GM12878 (cell line): ENCODE measurements at regions not wholly inside any gene's neighbourhood (a gene's known extent, or its start where the extent isn't known, plus 50 kb on each side); places are given as distances from the start of the nearest gene placed in this dataset.

Experiments used
- ATAC-seq: fragments of 200-7000 bp; cut with Tn5 transposase; 3 replicates; pipeline ENCODE4 v1.9.1; 2020; ENCODE audit warnings: mild to moderate bottlenecking, moderate library complexity
- BruUV-seq: library from RNA; stranded (reverse); fragments of 400-500 nt; replicated peaks from 2 replicates; lab custom pipeline; 2021; lab: Mats Ljungman, UMichigan
- CTCF ChIA-PET: fragments of 300-600 bp; sonication (Branson Sonifier 250); formaldehyde crosslinking; extraction: SDS; loops from one replicate; lab custom pipeline; 2021; ENCODE audit warnings: inconsistent platforms; lab: Yijun Ruan, JAX
- POLR2A ChIA-PET: fragments of 350-600 bp; formaldehyde crosslinking; extraction: SDS; loops from one replicate; lab custom pipeline; 2021; ENCODE audit warnings: inconsistent platforms; lab: Charles Lee
- RAD21 ChIA-PET: fragments of 300-600 bp; sonication (Branson Sonifier 250); formaldehyde crosslinking; loops from one replicate; lab custom pipeline; 2023; ENCODE audit warnings: antibody characterized with exemption; ENCODE audit not compliant: unreplicated experiment; lab: Charles Lee
- SMC1A ChIA-PET: fragments of 300-600 bp; sonication (Branson Sonifier 250); formaldehyde crosslinking; loops from one replicate; lab custom pipeline; 2023; ENCODE audit not compliant: unreplicated experiment, uncharacterized antibody; lab: Charles Lee
- DNase-seq: peaks from one replicate; pipeline ENCODE4 v3.0.0-alpha.2; 2011; ENCODE audit warnings: low read depth, low spot score
- FAIRE-seq: peaks from 3 replicates; lab custom pipeline; 2011; peaks lifted over from hg19 to GRCh38; lab: Jason Lieb, UNC
- H2AFZ ChIP-seq: 2 replicates; pipeline ENCODE4 v1.6.0; 2011; ENCODE audit warnings: low read depth, low read length, control low read depth; ENCODE audit not compliant: control insufficient read depth
- H3K27ac ChIP-seq: 2 replicates; pipeline ENCODE4 v1.5.1; 2011; ENCODE audit warnings: control low read depth; ENCODE audit not compliant: control insufficient read depth, insufficient read depth
- H3K27me3 ChIP-seq, 2 experiments: replicated peaks in 1 of 2; 2 replicates each; pipeline versions ENCODE4 v1.6.0 to v1.6.1; 2011; ENCODE audit warnings: low read length in 1 of 2; ENCODE audit not compliant: control insufficient read depth in 2 of 2, insufficient read depth in 2 of 2
- H3K36me3 ChIP-seq, 2 experiments: 2 replicates each; pipeline ENCODE4 v1.5.1; 2011; ENCODE audit warnings: low read length in 1 of 2; ENCODE audit not compliant: control insufficient read depth in 2 of 2, insufficient read depth in 2 of 2
- H3K4me1 ChIP-seq: 2 replicates; pipeline ENCODE4 v1.6.1; 2011; ENCODE audit warnings: mild to moderate bottlenecking, low read length, moderate library complexity, mixed read lengths; ENCODE audit not compliant: control insufficient read depth, insufficient read depth
- H3K4me2 ChIP-seq: 2 replicates; pipeline ENCODE4 v1.6.0; 2011; ENCODE audit warnings: control low read depth; ENCODE audit not compliant: control insufficient read depth, insufficient read depth
- H3K4me3 ChIP-seq: fragments of 200-600 bp; sonication (generic); 2 replicates; pipeline ENCODE4 v1.5.1; 2016
- H3K79me2 ChIP-seq: 2 replicates; pipeline ENCODE4 v1.6.0; 2011; ENCODE audit warnings: low read length; ENCODE audit not compliant: control insufficient read depth, insufficient read depth
- H3K9ac ChIP-seq: 2 replicates; pipeline ENCODE4 v1.8.0; 2011; ENCODE audit warnings: low read length, control low read depth, mixed read lengths; ENCODE audit not compliant: control insufficient read depth, insufficient read depth
- H3K9me3 ChIP-seq: replicated peaks from 3 replicates; pipeline ENCODE4 v1.5.1; 2011; ENCODE audit warnings: mild to moderate bottlenecking, low read length; ENCODE audit not compliant: control insufficient read depth, insufficient read depth
- H4K20me1 ChIP-seq: 2 replicates; pipeline ENCODE4 v1.6.0; 2011; ENCODE audit not compliant: control insufficient read depth, insufficient read depth
- ASH2L ChIP-seq: fragments of 300-600, 200-600 bp; sonication (generic); IDR thresholded peaks from 2 replicates; pipeline ENCODE4 v1.6.1; 2017; ENCODE audit warnings: low read depth, mild to moderate bottlenecking, borderline replicate concordance
- ATF2 ChIP-seq: IDR thresholded peaks from 2 replicates; pipeline ENCODE4 v1.6.1; 2012; ENCODE audit warnings: low read length, inconsistent platforms
- BCL11A ChIP-seq: IDR thresholded peaks from 2 replicates; pipeline ENCODE4 v1.6.1; 2011; ENCODE audit warnings: low read depth, low read length
- CBFB ChIP-seq: IDR thresholded peaks from 2 replicates; pipeline ENCODE4 v1.6.1; 2016; ENCODE audit warnings: antibody characterized with exemption, low read depth
- ELK1 ChIP-seq: IDR thresholded peaks from 2 replicates; pipeline ENCODE4 v1.6.1; 2012; ENCODE audit warnings: low read depth, low read length, improper control_type of control experiment
- FOS ChIP-seq: IDR thresholded peaks from 3 replicates; pipeline ENCODE4 v1.6.1; 2011; ENCODE audit warnings: borderline replicate concordance; ENCODE audit not compliant: insufficient read length; ENCODE audit errors: extremely low read depth
- GABPA ChIP-seq: IDR thresholded peaks from 2 replicates; pipeline ENCODE4 v1.6.1; 2014; ENCODE audit warnings: antibody characterized with exemption, low read depth, mild to moderate bottlenecking, inconsistent platforms
- HCFC1 ChIP-seq: fragments of 150-350 bp; IDR thresholded peaks from 2 replicates; pipeline ENCODE4 v1.6.1; 2014; ENCODE audit warnings: low read length
- HDAC2 ChIP-seq: fragments of 200-600 bp; sonication (generic); IDR thresholded peaks from 2 replicates; pipeline ENCODE4 v1.6.1; 2017
- JUND ChIP-seq: IDR thresholded peaks from 2 replicates; pipeline ENCODE4 v1.6.1; 2012; ENCODE audit warnings: low read depth, mild to moderate bottlenecking, low read length, improper control_type of control experiment, moderate library complexity
- MXI1 ChIP-seq: fragments of 150-350 bp; IDR thresholded peaks from 2 replicates; pipeline ENCODE4 v1.6.1; 2011; ENCODE audit warnings: low read depth, mild to moderate bottlenecking, inconsistent platforms, low read length, improper control_type of control experiment
- NFYA ChIP-seq: IDR thresholded peaks from 2 replicates; pipeline ENCODE4 v1.6.1; 2011; ENCODE audit warnings: low read depth, mild to moderate bottlenecking, low read length, improper control_type of control experiment, borderline replicate concordance
- NR2F1 ChIP-seq: fragments of 450-650 bp; conservative IDR thresholded peaks from 2 replicates; pipeline ENCODE4 v1.6.1; 2017; ENCODE audit warnings: mild to moderate bottlenecking
- RB1 ChIP-seq: fragments of 450-650 bp; formaldehyde crosslinking; IDR thresholded peaks from 2 replicates; pipeline ENCODE4 v1.6.1; 2017; ENCODE audit warnings: mild to moderate bottlenecking, borderline replicate concordance
- RBBP5 ChIP-seq: fragments of 200-600 bp; sonication (generic); conservative IDR thresholded peaks from 2 replicates; pipeline ENCODE4 v1.6.1; 2016
- RCOR1 ChIP-seq: conservative IDR thresholded peaks from 2 replicates; pipeline ENCODE4 v1.6.1; 2012; ENCODE audit warnings: low read depth, low read length, improper control_type of control experiment
- RFX5 ChIP-seq: IDR thresholded peaks from 2 replicates; pipeline ENCODE4 v1.6.1; 2011; ENCODE audit warnings: low read depth, low read length, improper control_type of control experiment
- SMAD5 ChIP-seq: IDR thresholded peaks from 2 replicates; pipeline ENCODE4 v1.6.1; 2016; ENCODE audit warnings: antibody characterized with exemption, low read depth
- SPI1 ChIP-seq: IDR thresholded peaks from 2 replicates; pipeline ENCODE4 v1.6.1; 2011; ENCODE audit warnings: low read depth, mild to moderate bottlenecking, low read length, moderate library complexity, borderline replicate concordance; ENCODE audit not compliant: insufficient read depth
- TBL1XR1 ChIP-seq: IDR thresholded peaks from 2 replicates; pipeline ENCODE4 v1.6.1; 2012; ENCODE audit warnings: low read depth, low read length, improper control_type of control experiment
- WGBS: methylation state at CpG from one replicate; pipeline ENCODE4 v1.1.6; 2016; ENCODE audit warnings: low lambda C conversion rate; ENCODE audit not compliant: insufficient replicate concordance, insufficient coverage; ENCODE audit errors: missing lambda C conversion rate; 5-methylcytosine and 5-hydroxymethylcytosine counted together
- in situ Hi-C: fragments of 300-500 bp; cut with MboI; formaldehyde crosslinking; loops from 9 replicates; pipeline ENCODE4 v1.14.3; 2018; ENCODE audit warnings: mixed read lengths
- intact Hi-C: fragments of 100-400 bp; cut with micrococcal nuclease; formaldehyde crosslinking; loops from one replicate; pipeline ENCODE4 v1.14.2; 2022; ENCODE audit not compliant: unreplicated experiment
- TF ChIP-seq, protein P1 (sequence below): fragments of 450-650 bp; IDR thresholded peaks from 2 replicates; pipeline ENCODE4 v1.6.1; 2018; ENCODE audit warnings: mild to moderate bottlenecking, low read depth, moderate library complexity; ENCODE audit not compliant: partially characterized antibody

GRCh38 chr12:107612508-107612907 lies 73.1 kb upstream of the PWP1 start (continued):
- TF ChIP-seq CBFB (no peak), SPI1 (no peak), RBBP5 (no peak), GABPA (no peak), RB1 (no peak), NR2F1 (no peak), TBL1XR1 (no peak)

GRCh38 chr12:107616941-107617340 lies 68.7 kb upstream of the PWP1 start:
- FAIRE-seq (no peak), DNase-seq (no peak), ATAC-seq (no peak)
- RAD21 ChIA-PET: no interaction called here
- intact Hi-C loops: no loop called here
- CTCF ChIA-PET: interaction anchor here (0.8 kb wide), 1 partner anchor 10 kb away, joined by 3 read pairs; no protein-coding TSS in a partner anchor
- Histone ChIP-seq H3K4me3 (no peak overlapping the region), H3K27me3 (peaks cover 0 to 2% of the 10 kb centered on the region in 2 experiments; a peak in 1 of 4 replicates), H3K9me3 (no peaks in the 10 kb centered on the region), H3K9ac (no peak overlapping the region), H3K4me2 (no peak overlapping the region), H4K20me1 (no peaks in the 10 kb centered on the region), H3K36me3 (no peaks in the 10 kb centered on the region), H3K79me2 (no peaks in the 10 kb centered on the region), H2AFZ (no peak overlapping the region)
- SMC1A ChIA-PET: no interaction called here
- 43% methylated on average over 6 of the region's 6 CpGs for WGBS
- POLR2A ChIA-PET: no interaction called here
- in situ Hi-C loops: no loop called here
- TF ChIP-seq BCL11A: no peak
- no peak for TF ChIP-seq RCOR1
- no peak for TF ChIP-seq FOS
- no peak for TF ChIP-seq NR2F1
- no peak for TF ChIP-seq JUND
- TF ChIP-seq RFX5: no peak
- no peak for TF ChIP-seq NFYA
- TF ChIP-seq, protein P1, sequence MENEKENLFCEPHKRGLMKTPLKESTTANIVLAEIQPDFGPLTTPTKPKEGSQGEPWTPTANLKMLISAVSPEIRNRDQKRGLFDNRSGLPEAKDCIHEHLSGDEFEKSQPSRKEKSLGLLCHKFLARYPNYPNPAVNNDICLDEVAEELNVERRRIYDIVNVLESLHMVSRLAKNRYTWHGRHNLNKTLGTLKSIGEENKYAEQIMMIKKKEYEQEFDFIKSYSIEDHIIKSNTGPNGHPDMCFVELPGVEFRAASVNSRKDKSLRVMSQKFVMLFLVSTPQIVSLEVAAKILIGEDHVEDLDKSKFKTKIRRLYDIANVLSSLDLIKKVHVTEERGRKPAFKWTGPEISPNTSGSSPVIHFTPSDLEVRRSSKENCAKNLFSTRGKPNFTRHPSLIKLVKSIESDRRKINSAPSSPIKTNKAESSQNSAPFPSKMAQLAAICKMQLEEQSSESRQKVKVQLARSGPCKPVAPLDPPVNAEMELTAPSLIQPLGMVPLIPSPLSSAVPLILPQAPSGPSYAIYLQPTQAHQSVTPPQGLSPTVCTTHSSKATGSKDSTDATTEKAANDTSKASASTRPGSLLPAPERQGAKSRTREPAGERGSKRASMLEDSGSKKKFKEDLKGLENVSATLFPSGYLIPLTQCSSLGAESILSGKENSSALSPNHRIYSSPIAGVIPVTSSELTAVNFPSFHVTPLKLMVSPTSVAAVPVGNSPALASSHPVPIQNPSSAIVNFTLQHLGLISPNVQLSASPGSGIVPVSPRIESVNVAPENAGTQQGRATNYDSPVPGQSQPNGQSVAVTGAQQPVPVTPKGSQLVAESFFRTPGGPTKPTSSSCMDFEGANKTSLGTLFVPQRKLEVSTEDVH: no peak
- no peak for TF ChIP-seq ASH2L
- TF ChIP-seq HDAC2: no peak
- no peak for TF ChIP-seq SMAD5
- no peak for TF ChIP-seq ATF2
- TF ChIP-seq ELK1: no peak
- TF ChIP-seq HCFC1: no peak
- TF ChIP-seq MXI1: no peak
- TF ChIP-seq, all 136 proteins: peak for 0
- no peak overlapping the region for H3K27ac ChIP-seq
- BruUV-seq: no TSS peak
- no peaks in the 10 kb centered on the region for H3K4me1 ChIP-seq
